Activated CD4-positive, alpha-beta memory T cell treated with anti-CD3 and anti-CD28 coated beads for 36 hours (primary cell): ENCODE measurements at regions not wholly inside any gene's neighbourhood (a gene's known extent, or its start where the extent isn't known, plus 50 kb on each side); places are given as distances from the start of the nearest gene placed in this dataset.

Experiments
- CTCF ChIA-PET: fragments of 350-600 bp; sonication (Branson Sonifier 250); formaldehyde crosslinking; loops from one replicate; lab custom pipeline; 2021; ENCODE audit warnings: antibody characterized with exemption, inconsistent platforms; lab: Charles Lee
- POLR2A ChIA-PET: fragments of 350-600 bp; sonication (Branson Sonifier 250); formaldehyde crosslinking; loops from one replicate; lab custom pipeline; 2021; ENCODE audit warnings: antibody characterized with exemption; lab: Charles Lee
- DNase-seq: peaks from one replicate; pipeline ENCODE4 v3.0.0-alpha.2; 2020
- H3K27ac Mint-ChIP-seq: one replicate; pipeline ENCODE4 v1.8.0; 2021; ENCODE audit warnings: mixed read lengths
- H3K27me3 Mint-ChIP-seq: one replicate; pipeline ENCODE4 v1.8.0; 2021; ENCODE audit warnings: mixed read lengths
- H3K36me3 Mint-ChIP-seq: one replicate; pipeline ENCODE4 v1.8.0; 2021; ENCODE audit warnings: mixed read lengths
- H3K4me1 Mint-ChIP-seq: one replicate; pipeline ENCODE4 v1.8.0; 2021; ENCODE audit warnings: low read depth, mixed read lengths
- H3K4me3 Mint-ChIP-seq: one replicate; pipeline ENCODE4 v1.8.0; 2021; ENCODE audit warnings: mild to moderate bottlenecking, mixed read lengths
- H3K9me3 Mint-ChIP-seq: one replicate; pipeline ENCODE4 v1.8.0; 2021; ENCODE audit warnings: mixed read lengths
- intact Hi-C: fragments of 100-400 bp; cut with micrococcal nuclease; formaldehyde crosslinking; loops from one replicate; pipeline ENCODE4 v1.15.1; 2023

- Mint-ChIP-seq H3K36me3 (no peaks in the 10 kb centered on the region), H3K27me3 (peaks cover 7% of the 10 kb centered on the region), H3K27ac (no peak overlapping the region), H3K9me3 (peaks cover 2% of the 10 kb centered on the region), H3K4me1 (no peaks in the 10 kb centered on the region), H3K4me3 (no peak overlapping the region)
- ChIA-PET POLR2A (no interaction called here), CTCF (no interaction called here)
- intact Hi-C loops = no loop called here
- DNase-seq = no peak
Measured at GRCh38 chr7:45450571-45451204, 123.5 kb upstream of the ADCY1 start.

DNA sequence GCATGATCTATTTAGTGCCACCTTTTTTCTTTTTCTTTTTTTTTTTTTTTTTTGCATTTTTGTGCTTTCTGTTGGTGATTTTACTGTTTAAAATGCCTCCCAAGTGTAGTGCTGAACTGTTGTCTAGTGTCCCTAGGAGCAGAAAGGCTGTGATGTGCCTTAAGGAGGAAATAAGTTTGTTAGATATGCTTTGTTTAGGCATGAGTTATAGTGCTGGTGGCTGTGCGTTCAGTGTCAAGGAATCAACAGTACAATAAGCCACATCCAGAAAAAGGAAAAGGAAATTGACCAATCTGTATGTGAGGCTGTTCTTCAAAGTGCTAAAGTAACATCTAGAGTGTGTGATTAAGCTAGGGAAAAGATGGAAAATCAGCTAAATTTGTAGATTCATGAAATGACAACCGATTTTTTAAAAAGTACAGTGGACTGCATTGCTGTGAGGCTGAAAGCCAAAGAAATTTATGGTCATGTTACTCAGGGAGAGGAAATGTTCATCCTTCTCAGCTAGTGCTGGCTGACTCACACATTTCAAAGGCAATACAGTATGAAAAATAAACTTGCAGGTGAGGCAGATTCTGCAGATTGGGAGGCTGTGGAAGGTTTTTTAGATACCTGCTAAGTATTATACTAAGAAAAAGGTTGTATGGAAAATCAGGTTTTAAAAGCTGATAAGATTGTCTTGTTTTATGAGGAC is 122.7 kb upstream of the ADCY1 start:
- ChIA-PET POLR2A (no interaction called here), CTCF (no interaction called here)
- Mint-ChIP-seq H3K27ac (no peak overlapping the region), H3K27me3 (peaks cover 6% of the 10 kb centered on the region), H3K9me3 (peaks cover under 1% of the 10 kb centered on the region), H3K4me1 (no peaks in the 10 kb centered on the region), H3K36me3 (no peaks in the 10 kb centered on the region), H3K4me3 (no peak overlapping the region)
- DNase-seq = no peak
- intact Hi-C loops = no loop called here

DNA sequence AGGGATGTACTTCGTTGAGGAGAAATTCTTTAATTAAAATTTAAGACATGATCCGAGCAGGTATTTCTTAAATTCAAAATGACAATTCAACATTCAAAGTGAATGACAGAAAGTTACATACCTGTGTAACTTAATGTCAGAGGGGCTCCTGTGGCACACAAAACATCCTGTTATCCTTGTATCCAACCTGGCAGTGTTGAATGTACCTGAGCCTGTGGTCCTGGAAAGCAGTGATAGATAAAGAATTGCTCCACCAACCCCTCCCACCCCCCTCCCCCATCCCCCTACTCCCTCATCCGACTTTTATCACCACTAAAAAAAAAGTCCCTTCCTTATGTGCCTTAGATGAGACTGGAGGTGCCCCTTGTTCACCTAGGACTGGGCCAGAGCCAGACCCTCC is 119.4 kb upstream of the ADCY1 start:
- ChIA-PET POLR2A (no interaction called here), CTCF (no interaction called here)
- peaks cover 5% of the 10 kb centered on the region for H3K27me3 Mint-ChIP-seq
- H3K4me1 Mint-ChIP-seq = no peaks in the 10 kb centered on the region
- H3K9me3 Mint-ChIP-seq = no peaks in the 10 kb centered on the region
- intact Hi-C loops = no loop called here
- no peak for DNase-seq
- H3K4me3 Mint-ChIP-seq = no peak overlapping the region
- H3K36me3 Mint-ChIP-seq = no peaks in the 10 kb centered on the region
- no peak overlapping the region for H3K27ac Mint-ChIP-seq

DNA sequence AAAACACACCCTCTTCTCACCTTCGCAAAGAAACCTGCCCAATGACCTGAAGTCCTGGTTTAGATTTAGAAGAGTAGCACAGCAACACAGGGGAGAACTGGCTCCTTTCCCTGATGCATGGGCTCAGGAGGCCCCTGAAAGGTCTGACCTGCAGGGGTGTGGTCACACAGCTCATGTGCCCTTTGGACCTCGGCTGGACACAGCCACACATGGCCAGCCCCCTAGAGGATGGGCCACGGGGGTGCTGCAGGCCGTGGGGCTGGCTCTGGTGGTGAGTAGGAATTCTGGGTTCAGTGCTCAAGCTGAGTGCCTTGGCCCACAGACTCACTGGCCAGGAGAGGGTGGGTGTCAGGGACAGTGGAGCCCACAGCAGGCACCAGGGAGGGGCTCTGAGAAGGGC is 118.5 kb upstream of the ADCY1 start:
- no peak overlapping the region for H3K4me3 Mint-ChIP-seq
- CTCF ChIA-PET = no interaction called here
- no peak for DNase-seq
- H3K36me3 Mint-ChIP-seq = no peaks in the 10 kb centered on the region
- H3K27me3 Mint-ChIP-seq = peaks cover 4% of the 10 kb centered on the region
- intact Hi-C loops = no loop called here
- H3K27ac Mint-ChIP-seq = no peak overlapping the region
- H3K4me1 Mint-ChIP-seq = no peaks in the 10 kb centered on the region
- POLR2A ChIA-PET = no interaction called here
- H3K9me3 Mint-ChIP-seq = no peaks in the 10 kb centered on the region

DNA sequence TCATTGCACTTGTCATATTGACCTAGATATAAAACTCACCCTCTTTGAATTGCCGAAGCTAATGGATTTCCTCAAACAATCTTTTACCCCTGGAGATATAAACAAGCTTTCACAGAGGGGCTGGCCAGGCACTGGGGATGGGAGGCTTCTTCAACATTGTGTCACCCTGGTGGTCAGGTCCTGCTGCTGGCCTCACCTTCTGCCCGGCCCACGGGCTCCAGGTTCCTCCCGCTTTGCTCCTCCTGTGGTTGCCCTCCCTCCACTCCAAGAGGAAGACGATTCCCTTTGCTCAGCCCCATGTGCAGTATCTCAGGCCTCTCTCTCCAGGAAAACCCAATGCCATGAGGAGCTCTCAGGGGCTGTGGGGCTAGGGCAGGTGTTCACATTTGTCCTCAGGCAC is 118.1 kb upstream of the ADCY1 start:
- ChIA-PET CTCF (no interaction called here), POLR2A (no interaction called here)
- no peaks in the 10 kb centered on the region for H3K9me3 Mint-ChIP-seq
- H3K4me3 Mint-ChIP-seq = no peak overlapping the region
- no peaks in the 10 kb centered on the region for H3K4me1 Mint-ChIP-seq
- intact Hi-C loops = no loop called here
- DNase-seq = no peak
- H3K27me3 Mint-ChIP-seq = peaks cover 4% of the 10 kb centered on the region
- H3K36me3 Mint-ChIP-seq = no peaks in the 10 kb centered on the region
- no peak overlapping the region for H3K27ac Mint-ChIP-seq

DNA sequence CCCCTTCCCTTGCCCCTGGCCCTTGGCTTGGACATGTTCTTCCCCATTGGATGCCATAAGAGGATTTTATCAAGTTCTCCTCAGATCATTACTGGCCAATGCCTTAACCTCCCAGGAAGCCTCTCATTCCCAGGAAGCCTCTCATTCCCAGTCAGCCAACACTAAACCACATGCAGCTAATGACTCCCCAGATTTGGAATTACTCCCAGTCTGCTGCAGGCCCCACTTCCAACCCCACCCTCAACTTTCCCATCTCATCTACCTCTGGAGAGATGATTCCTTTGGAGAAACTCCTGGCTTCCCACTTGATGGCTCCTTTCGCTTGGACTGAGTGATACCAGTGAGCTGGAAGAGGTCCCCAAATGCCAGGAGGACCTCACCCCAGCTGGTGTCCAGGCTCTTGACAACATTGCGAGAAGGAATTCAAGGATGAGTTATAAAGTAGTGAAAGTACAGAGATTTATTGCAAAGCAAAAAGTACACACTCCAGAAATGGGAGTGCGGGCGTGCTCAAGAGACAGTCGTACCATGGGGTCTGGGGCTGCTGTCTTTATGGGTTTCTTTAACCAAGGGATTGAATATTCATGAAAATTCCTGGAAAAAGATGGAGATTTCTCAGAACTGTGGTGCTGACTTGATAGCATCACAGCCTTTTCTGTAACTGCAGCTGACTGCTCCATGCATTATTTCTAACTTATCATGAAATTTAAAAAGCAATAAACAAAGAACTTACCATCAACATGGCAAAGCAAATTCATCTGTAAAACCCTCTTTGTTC is 117.2 kb upstream of the ADCY1 start:
- Mint-ChIP-seq H3K27me3 (peaks cover 4% of the 10 kb centered on the region), H3K4me1 (no peaks in the 10 kb centered on the region), H3K4me3 (no peak overlapping the region), H3K36me3 (no peaks in the 10 kb centered on the region), H3K9me3 (no peaks in the 10 kb centered on the region), H3K27ac (no peak overlapping the region)
- CTCF ChIA-PET = no interaction called here
- POLR2A ChIA-PET = no interaction called here
- intact Hi-C loops = no loop called here
- no peak for DNase-seq

- ChIA-PET CTCF (no interaction called here), POLR2A (no interaction called here)
- DNase-seq = no peak
- H3K27ac Mint-ChIP-seq = no peak overlapping the region
- H3K4me1 Mint-ChIP-seq = no peaks in the 10 kb centered on the region
- peaks cover 4% of the 10 kb centered on the region for H3K27me3 Mint-ChIP-seq
- intact Hi-C loops = no loop called here
- H3K36me3 Mint-ChIP-seq = no peaks in the 10 kb centered on the region
- no peaks in the 10 kb centered on the region for H3K9me3 Mint-ChIP-seq
- H3K4me3 Mint-ChIP-seq = no peak overlapping the region
Measured at GRCh38 chr7:45457591-45457990, 116.6 kb upstream of the ADCY1 start.

- DNase-seq = no peak
- Mint-ChIP-seq H3K36me3 (no peaks in the 10 kb centered on the region), H3K27ac (no peak overlapping the region), H3K4me3 (no peak overlapping the region), H3K27me3 (no peaks in the 10 kb centered on the region), H3K9me3 (peaks cover 6% of the 10 kb centered on the region), H3K4me1 (no peaks in the 10 kb centered on the region)
- ChIA-PET CTCF (no interaction called here), POLR2A (no interaction called here)
- intact Hi-C loops = no loop called here
Measured at GRCh38 chr7:45459476-45459875, 114.7 kb upstream of the ADCY1 start.

- ChIA-PET CTCF (no interaction called here), POLR2A (no interaction called here)
- Mint-ChIP-seq H3K27me3 (no peaks in the 10 kb centered on the region), H3K36me3 (no peaks in the 10 kb centered on the region), H3K4me1 (no peaks in the 10 kb centered on the region), H3K4me3 (no peak overlapping the region), H3K9me3 (peaks cover 6% of the 10 kb centered on the region), H3K27ac (no peak overlapping the region)
- DNase-seq = no peak
- intact Hi-C loops = no loop called here
Measured at GRCh38 chr7:45460379-45460778, 113.8 kb upstream of the ADCY1 start.

GRCh38 chr7:45461026-45461425 is 113.1 kb upstream of the ADCY1 start:
- H3K4me1 Mint-ChIP-seq = no peaks in the 10 kb centered on the region
- no peaks in the 10 kb centered on the region for H3K36me3 Mint-ChIP-seq
- intact Hi-C loops = no loop called here
- no peak overlapping the region for H3K4me3 Mint-ChIP-seq
- H3K27me3 Mint-ChIP-seq = peaks cover 3% of the 10 kb centered on the region
- H3K27ac Mint-ChIP-seq = no peak overlapping the region
- no peak for DNase-seq
- ChIA-PET POLR2A (no interaction called here), CTCF (no interaction called here)
- peaks cover 6% of the 10 kb centered on the region for H3K9me3 Mint-ChIP-seq

- H3K4me3 Mint-ChIP-seq = no peak overlapping the region
- CTCF ChIA-PET = no interaction called here
Measured at GRCh38 chr7:45469103-45469502, 105.1 kb upstream of the ADCY1 start.

GRCh38 chr7:45470031-45470430 is 104.1 kb upstream of the ADCY1 start:
- H3K27me3 Mint-ChIP-seq = peaks cover 17% of the 10 kb centered on the region
- no peak overlapping the region for H3K27ac Mint-ChIP-seq
- DNase-seq = no peak
- ChIA-PET POLR2A (no interaction called here), CTCF (no interaction called here)
- intact Hi-C loops = no loop called here
- H3K9me3 Mint-ChIP-seq = no peaks in the 10 kb centered on the region
- no peak overlapping the region for H3K4me3 Mint-ChIP-seq
- no peaks in the 10 kb centered on the region for H3K36me3 Mint-ChIP-seq
- H3K4me1 Mint-ChIP-seq = no peaks in the 10 kb centered on the region

More at GRCh38 chr7:45469103-45469502, 105.1 kb upstream of the ADCY1 start:
- no peaks in the 10 kb centered on the region for H3K4me1 Mint-ChIP-seq
- H3K27ac Mint-ChIP-seq = no peak overlapping the region
- intact Hi-C loops = no loop called here
- POLR2A ChIA-PET = no interaction called here
- no peaks in the 10 kb centered on the region for H3K9me3 Mint-ChIP-seq
- H3K36me3 Mint-ChIP-seq = no peaks in the 10 kb centered on the region
- peaks cover 17% of the 10 kb centered on the region for H3K27me3 Mint-ChIP-seq
- DNase-seq = no peak
